Ishikawa (cell line): ENCODE measurements at regions not wholly inside any gene's neighbourhood (a gene's known extent, or its start where the extent isn't known, plus 50 kb on each side); places are given as distances from the start of the nearest gene placed in this dataset.

Source experiments
- CEBPB ChIP-seq: IDR thresholded peaks from 2 replicates; pipeline ENCODE4 v1.6.1; 2012
- CREB1 ChIP-seq: IDR thresholded peaks from 2 replicates; pipeline ENCODE4 v1.6.1; 2012; ENCODE audit warnings: low read depth
- EGR1 ChIP-seq: IDR thresholded peaks from 2 replicates; pipeline ENCODE4 v1.6.1; 2012
- EP300 ChIP-seq: IDR thresholded peaks from 2 replicates; pipeline ENCODE4 v1.6.1; 2012; ENCODE audit warnings: borderline replicate concordance
- FOXM1 ChIP-seq: IDR thresholded peaks from 2 replicates; pipeline ENCODE4 v1.6.1; 2012; ENCODE audit warnings: low read depth, borderline replicate concordance
- NFIC ChIP-seq: IDR thresholded peaks from 2 replicates; pipeline ENCODE4 v1.6.1; 2012
- RAD21 ChIP-seq: IDR thresholded peaks from 2 replicates; pipeline ENCODE4 v1.6.1; 2012; ENCODE audit warnings: low read depth
- TAF1 ChIP-seq: IDR thresholded peaks from 2 replicates; pipeline ENCODE4 v1.6.1; 2012; ENCODE audit warnings: low read depth, mild to moderate bottlenecking
- TCF12 ChIP-seq: IDR thresholded peaks from 2 replicates; pipeline ENCODE4 v1.6.1; 2012; ENCODE audit warnings: low read depth
- TEAD4 ChIP-seq: IDR thresholded peaks from 2 replicates; pipeline ENCODE4 v1.6.1; 2012
- USF1 ChIP-seq: IDR thresholded peaks from 2 replicates; pipeline ENCODE4 v1.6.1; 2012
- YY1 ChIP-seq: IDR thresholded peaks from 2 replicates; pipeline ENCODE4 v1.6.1; 2012; ENCODE audit warnings: low read depth
- ZBTB7A ChIP-seq: IDR thresholded peaks from 2 replicates; pipeline ENCODE4 v1.6.1; 2012; ENCODE audit warnings: low read depth
- TF ChIP-seq, protein P1 (sequence below): IDR thresholded peaks from 2 replicates; pipeline ENCODE4 v1.6.1; 2012
- TF ChIP-seq, protein P2 (sequence below): IDR thresholded peaks from 2 replicates; pipeline ENCODE4 v1.6.1; 2012; ENCODE audit warnings: low read depth, mild to moderate bottlenecking

- TF ChIP-seq EP300 (no peak), TEAD4 (no peak), EGR1 (no peak), NFIC (no peak), CREB1 (no peak), YY1 (no peak), ZBTB7A (no peak), RAD21 (no peak), TCF12 (no peak), FOXM1 (no peak), CEBPB (no peak), USF1 (no peak), TAF1 (no peak)
- TF ChIP-seq, protein P1, sequence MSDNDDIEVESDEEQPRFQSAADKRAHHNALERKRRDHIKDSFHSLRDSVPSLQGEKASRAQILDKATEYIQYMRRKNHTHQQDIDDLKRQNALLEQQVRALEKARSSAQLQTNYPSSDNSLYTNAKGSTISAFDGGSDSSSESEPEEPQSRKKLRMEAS: no peak
- TF ChIP-seq, protein P2, sequence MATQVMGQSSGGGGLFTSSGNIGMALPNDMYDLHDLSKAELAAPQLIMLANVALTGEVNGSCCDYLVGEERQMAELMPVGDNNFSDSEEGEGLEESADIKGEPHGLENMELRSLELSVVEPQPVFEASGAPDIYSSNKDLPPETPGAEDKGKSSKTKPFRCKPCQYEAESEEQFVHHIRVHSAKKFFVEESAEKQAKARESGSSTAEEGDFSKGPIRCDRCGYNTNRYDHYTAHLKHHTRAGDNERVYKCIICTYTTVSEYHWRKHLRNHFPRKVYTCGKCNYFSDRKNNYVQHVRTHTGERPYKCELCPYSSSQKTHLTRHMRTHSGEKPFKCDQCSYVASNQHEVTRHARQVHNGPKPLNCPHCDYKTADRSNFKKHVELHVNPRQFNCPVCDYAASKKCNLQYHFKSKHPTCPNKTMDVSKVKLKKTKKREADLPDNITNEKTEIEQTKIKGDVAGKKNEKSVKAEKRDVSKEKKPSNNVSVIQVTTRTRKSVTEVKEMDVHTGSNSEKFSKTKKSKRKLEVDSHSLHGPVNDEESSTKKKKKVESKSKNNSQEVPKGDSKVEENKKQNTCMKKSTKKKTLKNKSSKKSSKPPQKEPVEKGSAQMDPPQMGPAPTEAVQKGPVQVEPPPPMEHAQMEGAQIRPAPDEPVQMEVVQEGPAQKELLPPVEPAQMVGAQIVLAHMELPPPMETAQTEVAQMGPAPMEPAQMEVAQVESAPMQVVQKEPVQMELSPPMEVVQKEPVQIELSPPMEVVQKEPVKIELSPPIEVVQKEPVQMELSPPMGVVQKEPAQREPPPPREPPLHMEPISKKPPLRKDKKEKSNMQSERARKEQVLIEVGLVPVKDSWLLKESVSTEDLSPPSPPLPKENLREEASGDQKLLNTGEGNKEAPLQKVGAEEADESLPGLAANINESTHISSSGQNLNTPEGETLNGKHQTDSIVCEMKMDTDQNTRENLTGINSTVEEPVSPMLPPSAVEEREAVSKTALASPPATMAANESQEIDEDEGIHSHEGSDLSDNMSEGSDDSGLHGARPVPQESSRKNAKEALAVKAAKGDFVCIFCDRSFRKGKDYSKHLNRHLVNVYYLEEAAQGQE: no peak
Measured at GRCh38 chr3:87702600-87702999, 356.2 kb downstream of the CGGBP1 start.

GRCh38 chr3:87696124-87697013, 362.4 kb downstream of the CGGBP1 start:
- TF ChIP-seq EGR1 (no peak), CREB1 (no peak), CEBPB (no peak), TEAD4 (no peak), YY1 (no peak)

GRCh38 chr3:87694678-87695077, 364.1 kb downstream of the CGGBP1 start:
- TF ChIP-seq RAD21 (no peak), CEBPB (no peak), EP300 (no peak), TEAD4 (no peak), EGR1 (no peak), TCF12 (no peak), YY1 (no peak), FOXM1 (no peak), CREB1 (no peak)
- TF ChIP-seq, protein P1: no peak
- TF ChIP-seq, protein P2: no peak

DNA sequence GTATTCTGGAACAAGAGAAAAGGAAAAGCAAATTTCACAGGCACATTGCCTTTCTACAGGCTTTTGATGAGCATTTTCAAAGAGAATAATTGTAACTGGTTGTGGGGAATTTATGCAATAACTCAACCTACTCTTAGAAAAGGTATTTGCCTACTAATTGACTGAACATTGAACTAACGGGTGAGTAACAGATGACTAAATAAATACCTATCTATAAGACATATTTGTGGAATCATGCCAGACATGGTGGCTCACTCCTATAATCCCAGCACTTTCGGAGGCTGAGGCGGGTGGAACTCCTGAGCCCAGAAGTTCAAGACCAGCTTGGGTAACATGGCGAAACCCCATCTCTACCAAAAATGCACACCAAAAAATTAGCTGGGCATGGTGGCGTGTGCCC, 367.7 kb downstream of the CGGBP1 start:
- TF ChIP-seq FOXM1: no peak
- no peak for TF ChIP-seq RAD21
- TF ChIP-seq TAF1: no peak
- no peak for TF ChIP-seq EP300
- no peak for TF ChIP-seq ZBTB7A
- TF ChIP-seq TCF12: no peak
- no peak for TF ChIP-seq NFIC
- no peak for TF ChIP-seq CREB1
- no peak for TF ChIP-seq YY1
- no peak for TF ChIP-seq CEBPB
- TF ChIP-seq TEAD4: no peak
- no peak for TF ChIP-seq USF1
- TF ChIP-seq, protein P1: no peak
- TF ChIP-seq, protein P2: no peak
